MM.1S (cell line): ENCODE measurements at regions not wholly inside any gene's neighbourhood (a gene's known extent, or its start where the extent isn't known, plus 50 kb on each side); places are given as distances from the start of the nearest gene placed in this dataset.

Source experiments
- DNase-seq: peaks from one replicate; pipeline ENCODE4 v3.0.0-alpha.2; 2015
- H2AFZ ChIP-seq: fragments of 300-600 bp; sonication (generic); 2 replicates; pipeline ENCODE4 v1.6.0; 2016; ENCODE audit warnings: antibody characterized with exemption, low read length
- H3F3A ChIP-seq: fragments of 300-600 bp; sonication (generic); 2 replicates; pipeline ENCODE4 v1.6.1; 2016; ENCODE audit warnings: mild to moderate bottlenecking, antibody characterized with exemption, low read length, moderate library complexity, mixed read lengths; ENCODE audit not compliant: insufficient read depth
- H3K27ac ChIP-seq: fragments of 300-600 bp; sonication (generic); 2 replicates; pipeline ENCODE4 v1.5.1; 2016; ENCODE audit warnings: mild to moderate bottlenecking, low read length
- H3K27me3 ChIP-seq: fragments of 300-600 bp; sonication (generic); replicated peaks from 2 replicates; pipeline ENCODE4 v1.6.0; 2016; ENCODE audit warnings: low read length; ENCODE audit not compliant: insufficient read depth
- H3K36me3 ChIP-seq: fragments of 300-600 bp; sonication (generic); replicated peaks from 2 replicates; pipeline ENCODE4 v1.6.1; 2016; ENCODE audit warnings: mild to moderate bottlenecking, low read length, mixed read lengths; ENCODE audit not compliant: insufficient read depth
- H3K4me1 ChIP-seq: fragments of 300-600 bp; sonication (generic); 2 replicates; pipeline ENCODE4 v1.6.1; 2016; ENCODE audit warnings: low read length, mixed read lengths
- H3K4me2 ChIP-seq: fragments of 300-600 bp; sonication (generic); 2 replicates; pipeline ENCODE4 v1.6.0; 2016; ENCODE audit warnings: low read depth, low read length
- H3K4me3 ChIP-seq: fragments of 300-600 bp; sonication (generic); 2 replicates; pipeline ENCODE4 v1.5.1; 2016; ENCODE audit warnings: low read length, mixed read lengths
- H3K79me2 ChIP-seq: fragments of 300-600 bp; sonication (generic); 2 replicates; pipeline ENCODE4 v1.6.1; 2016; ENCODE audit warnings: mixed run types, low read length, mixed read lengths
- H3K9ac ChIP-seq: fragments of 300-600 bp; sonication (generic); 2 replicates; pipeline ENCODE4 v1.6.1; 2016; ENCODE audit warnings: low read length, mixed read lengths
- H3K9me2 ChIP-seq: fragments of 300-600 bp; sonication (generic); replicated peaks from 2 replicates; pipeline ENCODE4 v1.6.1; 2016; ENCODE audit warnings: mild to moderate bottlenecking, low read length, mixed read lengths; ENCODE audit not compliant: insufficient read depth
- H3K9me3 ChIP-seq: fragments of 300-600 bp; sonication (generic); replicated peaks from 2 replicates; pipeline ENCODE4 v1.6.1; 2016; ENCODE audit warnings: mild to moderate bottlenecking, low read length, mixed read lengths; ENCODE audit not compliant: insufficient read depth
- H4K20me1 ChIP-seq: fragments of 300-600 bp; sonication (generic); 2 replicates; pipeline ENCODE4 v1.6.1; 2016; ENCODE audit warnings: mild to moderate bottlenecking, low read length, moderate library complexity, mixed read lengths; ENCODE audit not compliant: insufficient read depth
- CTCF ChIP-seq: fragments of 300-600 bp; sonication (generic); IDR thresholded peaks from 2 replicates; pipeline ENCODE4 v1.5.1; 2016; ENCODE audit warnings: antibody characterized with exemption, low read length, mixed read lengths
- EZH2 ChIP-seq: fragments of 300-600 bp; sonication (generic); optimal IDR thresholded peaks from 2 replicates; pipeline ENCODE3; 2017; ENCODE audit warnings: low read depth, mild to moderate bottlenecking, antibody characterized with exemption, low read length, mixed read lengths
- EZH2phosphoT487 ChIP-seq: fragments of 300-600 bp; sonication (generic); IDR thresholded peaks from 2 replicates; pipeline ENCODE4 v1.6.1; 2018; ENCODE audit warnings: antibody characterized with exemption, low read length

DNA sequence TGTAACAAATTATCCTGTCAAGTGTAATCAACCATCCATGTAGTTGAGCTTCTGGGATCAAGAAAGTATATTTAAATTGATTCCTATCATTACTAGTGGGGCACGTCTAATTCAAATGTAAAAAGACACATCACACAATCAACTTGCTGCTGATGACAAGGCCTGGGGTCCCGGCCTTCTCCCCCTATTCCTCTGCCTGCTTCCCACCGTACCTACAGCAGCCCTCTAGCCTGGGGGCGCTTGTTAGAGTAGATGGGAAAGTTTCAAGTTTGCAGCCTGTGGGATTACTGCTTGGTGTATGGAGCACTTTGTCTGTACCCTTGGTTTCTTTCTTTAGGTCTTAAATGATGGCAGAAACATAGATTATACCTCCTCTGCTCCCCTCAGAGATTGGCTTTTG, 333.3 kb upstream of the KYNU start:
- DNase-seq, result no peak
- H3K9me3 ChIP-seq, result no peaks in the 10 kb centered on the region
- H3K9me2 ChIP-seq, result no peaks in the 10 kb centered on the region
- H3K79me2 ChIP-seq, result no peaks in the 10 kb centered on the region
- H3K36me3 ChIP-seq, result no peaks in the 10 kb centered on the region
- no peak overlapping the region for H3K4me3 ChIP-seq
- no peak overlapping the region for H2AFZ ChIP-seq
- no peaks in the 10 kb centered on the region for H3K4me1 ChIP-seq
- H4K20me1 ChIP-seq, result no peaks in the 10 kb centered on the region
- H3F3A ChIP-seq, result no peaks in the 10 kb centered on the region
- H3K27ac ChIP-seq, result no peak overlapping the region
- TF ChIP-seq EZH2phosphoT487 (no peak), CTCF (no peak), EZH2 (no peak)
- no peaks in the 10 kb centered on the region for H3K27me3 ChIP-seq
- H3K4me2 ChIP-seq, result no peak overlapping the region
- H3K9ac ChIP-seq, result no peak overlapping the region

DNA sequence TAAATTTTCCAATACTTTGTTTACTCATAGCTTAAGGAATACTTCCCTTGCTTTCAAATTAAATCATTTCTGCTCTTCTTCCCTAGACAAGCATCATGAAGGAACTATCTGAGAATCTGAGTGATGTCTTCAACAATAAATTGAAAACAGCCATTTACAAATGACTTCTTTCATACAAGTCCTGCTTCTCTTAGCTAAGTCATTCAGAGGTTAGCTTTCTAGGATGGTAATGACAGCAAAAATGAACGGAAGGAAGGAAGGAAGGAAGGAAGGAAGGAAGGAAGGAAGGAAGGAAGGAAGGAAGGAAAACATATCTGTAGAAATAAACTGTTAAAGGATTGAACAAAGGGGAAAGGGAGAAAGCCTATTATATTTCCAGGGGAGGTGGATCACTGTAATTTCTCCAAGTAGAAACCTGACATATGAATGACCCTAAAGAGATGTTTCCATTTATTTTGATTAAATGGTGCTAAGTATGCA, 335.0 kb upstream of the KYNU start:
- H3K9me3 ChIP-seq, result no peaks in the 10 kb centered on the region
- no peak overlapping the region for H2AFZ ChIP-seq
- no peaks in the 10 kb centered on the region for H4K20me1 ChIP-seq
- no peaks in the 10 kb centered on the region for H3K79me2 ChIP-seq
- TF ChIP-seq CTCF (no peak), EZH2phosphoT487 (no peak), EZH2 (no peak)
- H3K9ac ChIP-seq, result no peak overlapping the region
- H3K4me3 ChIP-seq, result no peak overlapping the region
- no peak overlapping the region for H3K4me2 ChIP-seq
- DNase-seq, result no peak
- H3K4me1 ChIP-seq, result no peaks in the 10 kb centered on the region
- no peaks in the 10 kb centered on the region for H3K9me2 ChIP-seq
- H3K27ac ChIP-seq, result no peak overlapping the region
- H3K36me3 ChIP-seq, result no peaks in the 10 kb centered on the region
- no peaks in the 10 kb centered on the region for H3K27me3 ChIP-seq
- H3F3A ChIP-seq, result no peaks in the 10 kb centered on the region

DNA sequence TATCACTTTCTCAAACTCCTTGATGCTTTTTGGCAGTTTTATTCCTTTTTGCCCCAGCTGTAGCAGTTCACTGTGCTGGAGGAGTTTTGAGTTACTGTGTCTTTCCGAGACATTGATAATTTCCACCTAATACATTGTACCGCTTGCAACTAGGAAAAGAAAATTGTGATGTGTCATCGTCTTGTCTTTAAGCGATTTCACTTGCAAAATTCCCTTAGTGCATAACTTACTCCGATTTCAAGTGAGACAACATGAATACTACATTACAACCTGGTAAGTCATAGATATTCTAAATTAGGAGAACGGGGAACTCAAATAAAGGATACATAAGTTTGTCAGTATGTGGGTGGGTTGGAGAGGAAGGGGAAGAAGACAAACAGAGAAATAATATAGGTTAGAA, 340.5 kb upstream of the KYNU start:
- no peaks in the 10 kb centered on the region for H3K79me2 ChIP-seq
- H3K4me3 ChIP-seq, result no peak overlapping the region
- no peak overlapping the region for H3K4me2 ChIP-seq
- DNase-seq, result no peak
- no peak overlapping the region for H2AFZ ChIP-seq
- TF ChIP-seq EZH2 (no peak), EZH2phosphoT487 (no peak), CTCF (no peak)
- H3K36me3 ChIP-seq, result no peaks in the 10 kb centered on the region
- no peak overlapping the region for H3K9ac ChIP-seq
- no peak overlapping the region for H3K27ac ChIP-seq
- no peaks in the 10 kb centered on the region for H3K9me2 ChIP-seq
- H3K4me1 ChIP-seq, result no peaks in the 10 kb centered on the region
- no peaks in the 10 kb centered on the region for H3K27me3 ChIP-seq
- no peaks in the 10 kb centered on the region for H4K20me1 ChIP-seq
- H3F3A ChIP-seq, result no peaks in the 10 kb centered on the region
- no peaks in the 10 kb centered on the region for H3K9me3 ChIP-seq
